Thyroid gland (tissue), 4 donors: ENCODE measurements at regions not wholly inside any gene's neighbourhood (a gene's known extent, or its start where the extent isn't known, plus 50 kb on each side); places are given as distances from the start of the nearest gene placed in this dataset.
"Not testable (repeated sequence)": the region's sequence is repeated elsewhere in the genome, so short reads cannot be mapped to it uniquely, and the experiment has no call there.

Experiments
- DNase-seq, 2 donors: peaks; one replicate each; pipeline ENCODE4 v3.0.0-alpha.2; 2019
- H3K27ac ChIP-seq, 3 donors: fragments of 200-600 bp; sonication (generic); 1 replicate in 2 of 3; 2 replicates in 1 of 3; pipeline ENCODE4 v1.5.1; 2016 to 2019; ENCODE audit warnings: mild to moderate bottlenecking in 1 of 3, moderate library complexity in 1 of 3
- H3K27me3 ChIP-seq: fragments of 200-600 bp; sonication (generic); one replicate; pipeline ENCODE4 v1.5.1; 2019
- H3K36me3 ChIP-seq, 2 donors: fragments of 200-600 bp; sonication (generic); one replicate each; pipeline ENCODE4 v1.5.1; 2016 to 2019
- H3K4me1 ChIP-seq, 2 donors: fragments of 200-600 bp; sonication (generic); one replicate each; pipeline ENCODE4 v1.5.1; 2017 to 2019
- H3K4me3 ChIP-seq, 3 donors: fragments of 200-600 bp; sonication (generic); replicated peaks in 1 of 3; 1 replicate in 2 of 3; 2 replicates in 1 of 3; pipeline ENCODE4 v1.5.1; 2016; ENCODE audit warnings: mild to moderate bottlenecking in 1 of 3
- H3K9me3 ChIP-seq: fragments of 200-600 bp; sonication (generic); one replicate; pipeline ENCODE4 v1.5.1; 2017
- CTCF ChIP-seq, 6 experiments: fragments of 200-600 bp in 3 of 6; fragments of 450-650 bp in 3 of 6; sonication (generic) in 3 of 6; IDR thresholded peaks; one replicate each; pipeline ENCODE4 v1.5.1; 2016 to 2019; ENCODE audit warnings: antibody characterized with exemption in 6 of 6, mild to moderate bottlenecking in 2 of 6, inconsistent platforms in 1 of 6, moderate library complexity in 1 of 6
- POLR2A ChIP-seq, 2 donors: fragments of 450-650 bp; IDR thresholded peaks; one replicate each; pipeline ENCODE4 v1.6.1; 2017; ENCODE audit warnings: antibody characterized with exemption in 2 of 2, mild to moderate bottlenecking in 2 of 2, moderate library complexity in 1 of 2
- WGBS, 2 donors: methylation state at CpG; one replicate each; pipeline ENCODE4 v1.1.5; 2017; 5-methylcytosine and 5-hydroxymethylcytosine counted together
- intact Hi-C: fragments of 100-400 bp; cut with DNase I; formaldehyde crosslinking; loops from one replicate; pipeline ENCODE4 v1.15.1; 2023

DNA sequence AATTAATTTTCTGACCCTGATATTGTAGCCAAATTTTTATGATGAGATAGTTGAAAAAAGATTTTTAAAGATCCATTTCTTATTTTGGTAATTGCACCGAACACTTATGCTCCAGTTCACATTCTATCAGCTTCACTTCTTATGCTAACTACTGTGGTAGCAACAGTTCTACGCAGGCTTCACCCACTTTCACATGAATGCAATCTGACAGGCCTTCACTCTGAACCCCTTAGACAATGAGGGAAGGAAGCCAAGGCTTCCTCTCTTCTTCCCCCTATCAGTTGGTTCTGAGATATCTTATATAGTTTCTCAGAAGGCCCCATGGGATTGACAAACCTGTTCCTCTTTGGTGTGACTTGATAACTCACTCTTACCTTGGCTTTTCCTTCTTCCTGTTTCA is 185.8 kb downstream of the CETN3 start:
- no peak for DNase-seq
- intact Hi-C loops, result no loop called here
- H3K4me1 ChIP-seq, result peaks cover 12 to 14% of the 10 kb centered on the region in 2 donors
- no peaks in the 10 kb centered on the region for H3K36me3 ChIP-seq
- H3K9me3 ChIP-seq, result no peaks in the 10 kb centered on the region
- no peak overlapping the region for H3K4me3 ChIP-seq
- no peak for TF ChIP-seq CTCF (IDR thresholded peaks at IDR 0.05)
- no peak for TF ChIP-seq POLR2A (IDR thresholded peaks at IDR 0.05)
- 91 to 94% methylated on average over 2 of the region's 2 CpGs for WGBS, 2 donors
- no peak overlapping the region for H3K27ac ChIP-seq
- no peaks in the 10 kb centered on the region for H3K27me3 ChIP-seq

DNA sequence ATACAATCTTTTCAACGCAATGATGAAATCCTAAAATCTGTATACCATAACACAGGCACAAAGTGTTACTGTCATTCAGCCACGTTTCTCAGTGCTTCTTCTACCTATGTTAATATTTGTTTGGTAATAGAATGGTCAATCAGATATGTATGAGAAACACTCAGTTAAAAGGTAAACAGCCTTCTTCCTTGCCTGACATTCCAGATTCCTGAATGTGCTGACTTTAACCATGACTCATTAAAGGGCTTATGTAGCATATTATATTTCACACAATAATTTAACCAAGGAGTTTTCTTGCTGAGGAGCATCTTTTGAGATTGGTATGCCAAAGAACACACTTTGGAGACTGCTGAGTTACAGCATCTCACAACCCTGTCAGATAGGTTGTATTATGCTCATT is 187.6 kb downstream of the CETN3 start:
- intact Hi-C loops, result no loop called here
- Histone ChIP-seq H3K4me1 (no peaks in the 10 kb centered on the region), H3K4me3 (no peak overlapping the region), H3K27me3 (no peaks in the 10 kb centered on the region), H3K27ac (no peak overlapping the region), H3K36me3 (no peaks in the 10 kb centered on the region), H3K9me3 (no peaks in the 10 kb centered on the region)
- DNase-seq, result no peak
- WGBS, 2 donors, result 73 to 80% methylated on average over 2 of the region's 2 CpGs
- TF ChIP-seq POLR2A (IDR thresholded peaks at IDR 0.05) (no peak), CTCF (IDR thresholded peaks at IDR 0.05) (no peak)

DNA sequence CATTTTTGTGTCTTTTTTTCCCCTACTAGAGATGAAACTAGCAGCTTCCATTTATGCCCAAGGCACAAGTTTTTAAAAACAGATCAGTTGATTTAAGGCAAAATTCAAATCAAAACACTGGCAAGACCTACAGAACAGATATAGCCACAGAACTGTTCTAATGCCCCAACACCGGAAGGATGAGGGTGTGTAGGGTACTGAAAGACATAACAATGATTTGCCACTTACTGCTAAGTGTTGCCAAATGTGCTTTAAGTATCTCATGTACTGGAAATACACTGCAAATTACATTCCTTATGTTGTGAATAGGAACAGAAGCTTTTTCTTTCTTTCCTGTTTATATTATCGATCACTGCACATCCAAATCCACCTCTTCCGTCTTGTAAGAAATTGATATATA is 189.0 kb downstream of the CETN3 start:
- intact Hi-C loops, result no loop called here

GRCh38 chr5:90214991-90215390 is 194.6 kb downstream of the CETN3 start:
- H3K36me3 ChIP-seq, result no peaks in the 10 kb centered on the region
- H3K4me1 ChIP-seq, result no peaks in the 10 kb centered on the region
- no peaks in the 10 kb centered on the region for H3K27me3 ChIP-seq
- no peak overlapping the region for H3K27ac ChIP-seq
- H3K9me3 ChIP-seq, result no peaks in the 10 kb centered on the region
- TF ChIP-seq POLR2A (IDR thresholded peaks at IDR 0.05) (no peak), CTCF (IDR thresholded peaks at IDR 0.05) (no peak)
- intact Hi-C loops, result no loop called here
- DNase-seq, result no peak
- no peak overlapping the region for H3K4me3 ChIP-seq

More for the DNA sequence above, 189.0 kb downstream of the CETN3 start:
- no peak overlapping the region for H3K27ac ChIP-seq
- TF ChIP-seq POLR2A (IDR thresholded peaks at IDR 0.05) (no peak), CTCF (IDR thresholded peaks at IDR 0.05) (no peak)
- DNase-seq, result no peak
- H3K36me3 ChIP-seq, result no peaks in the 10 kb centered on the region
- no peaks in the 10 kb centered on the region for H3K9me3 ChIP-seq
- no peaks in the 10 kb centered on the region for H3K4me1 ChIP-seq
- no peak overlapping the region for H3K4me3 ChIP-seq
- H3K27me3 ChIP-seq, result no peaks in the 10 kb centered on the region
- 79 to 83% methylated on average over 3 of the region's 3 CpGs for WGBS, 2 donors

GRCh38 chr5:90208323-90208722 is 201.2 kb downstream of the CETN3 start:
- H3K4me3 ChIP-seq, H3K9me3 ChIP-seq, H3K36me3 ChIP-seq, intact Hi-C loops, H3K4me1 ChIP-seq, H3K27me3 ChIP-seq, H3K27ac ChIP-seq, DNase-seq: not testable (repeated sequence)
- WGBS, 2 donors, result 89 to 97% methylated on average over 23 to 25 of the region's 25 CpGs

DNA sequence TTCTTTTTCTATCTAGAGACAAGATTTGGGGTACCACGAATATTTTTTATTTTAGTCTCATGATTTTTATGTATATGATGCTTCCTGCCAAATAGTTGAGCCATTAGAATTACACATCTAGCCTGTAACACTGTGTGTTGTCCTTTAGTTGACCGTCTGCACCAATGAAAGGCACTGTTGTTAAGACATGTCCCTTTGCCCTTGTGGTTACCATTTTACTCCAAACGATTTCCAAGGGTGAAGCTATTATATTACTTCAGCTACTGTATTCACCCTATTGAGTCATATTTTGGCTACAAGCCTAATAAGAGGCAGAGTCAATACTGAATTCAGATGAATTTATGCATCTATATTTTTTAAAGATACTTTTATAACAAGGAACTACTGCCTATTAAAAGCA is 207.6 kb downstream of the CETN3 start:
- intact Hi-C loops, result no loop called here
- WGBS, 2 donors, result 63 to 70% methylated on average over 3 of the region's 3 CpGs
- no peak for TF ChIP-seq CTCF (IDR thresholded peaks at IDR 0.05)
- no peak for TF ChIP-seq POLR2A (IDR thresholded peaks at IDR 0.05)
- no peak overlapping the region for H3K4me3 ChIP-seq
- no peak overlapping the region for H3K27ac ChIP-seq
- no peaks in the 10 kb centered on the region for H3K36me3 ChIP-seq
- DNase-seq, result no peak
- H3K4me1 ChIP-seq, result no peaks in the 10 kb centered on the region
- no peaks in the 10 kb centered on the region for H3K9me3 ChIP-seq
- H3K27me3 ChIP-seq, result no peaks in the 10 kb centered on the region
